WTC11 (cell line): ENCODE measurements at regions not wholly inside any gene's neighbourhood (a gene's known extent, or its start where the extent isn't known, plus 50 kb on each side); places are given as distances from the start of the nearest gene placed in this dataset.

Experiments
- ATAC-seq: fragments of 200-7000 bp; cut with Tn5 transposase; 2 replicates; pipeline ENCODE4 v1.10.0; 2021; ENCODE audit warnings: mild to moderate bottlenecking, moderate library complexity
- CTCF ChIA-PET: fragments of 300-600 bp; sonication (Branson Sonifier 250); formaldehyde crosslinking; loops from one replicate; lab custom pipeline; 2021; ENCODE audit warnings: antibody characterized with exemption; lab: Charles Lee
- POLR2A ChIA-PET: fragments of 350-600 bp; sonication (Branson Sonifier 250); formaldehyde crosslinking; loops from one replicate; lab custom pipeline; 2021; ENCODE audit warnings: antibody characterized with exemption; lab: Charles Lee
- DNase-seq: peaks from one replicate; pipeline ENCODE4 v3.0.0; 2021; ENCODE audit warnings: low spot score
- H3K27ac Mint-ChIP-seq: 2 replicates; pipeline ENCODE4 v1.8.0; 2021; ENCODE audit warnings: mixed read lengths
- H3K27me3 Mint-ChIP-seq: 2 replicates; pipeline ENCODE4 v1.8.0; 2021; ENCODE audit warnings: low read depth, mild to moderate bottlenecking, moderate library complexity, mixed read lengths
- H3K36me3 Mint-ChIP-seq: 2 replicates; pipeline ENCODE4 v1.8.0; 2021; ENCODE audit warnings: mixed read lengths
- H3K4me1 Mint-ChIP-seq: 2 replicates; pipeline ENCODE4 v1.8.0; 2022; ENCODE audit warnings: mixed read lengths
- H3K4me3 Mint-ChIP-seq: 2 replicates; pipeline ENCODE4 v1.8.0; 2021; ENCODE audit warnings: mild to moderate bottlenecking, moderate library complexity, mixed read lengths
- H3K9me3 Mint-ChIP-seq: 2 replicates; pipeline ENCODE4 v1.8.0; 2021; ENCODE audit warnings: mixed read lengths
- CTCF ChIP-seq: fragments of 200-600 bp; IDR thresholded peaks from 2 replicates; pipeline ENCODE4 v1.8.0; 2022; ENCODE audit warnings: antibody characterized with exemption
- ETV6 ChIP-seq: sonication (generic); formaldehyde crosslinking; IDR thresholded peaks from 2 replicates; pipeline ENCODE4 v1.8.1; 2022; ENCODE audit warnings: mild to moderate bottlenecking, missing genetic modification reagents
- FOXK1 ChIP-seq: sonication (generic); formaldehyde crosslinking; IDR thresholded peaks from 2 replicates; pipeline ENCODE4 v1.8.0; 2022; ENCODE audit warnings: mild to moderate bottlenecking, moderate library complexity, missing genetic modification reagents
- FOXP1 ChIP-seq: sonication (generic); formaldehyde crosslinking; IDR thresholded peaks from 2 replicates; pipeline ENCODE4 v1.8.0; 2022; ENCODE audit warnings: missing genetic modification reagents, mild to moderate bottlenecking, moderate library complexity, borderline replicate concordance
- GABPB1 ChIP-seq: sonication (generic); formaldehyde crosslinking; IDR thresholded peaks from 2 replicates; pipeline ENCODE4 v1.8.1; 2023; ENCODE audit warnings: mild to moderate bottlenecking, missing genetic modification reagents
- GRHL2 ChIP-seq: fragments of 250-450 bp; sonication (Bioruptor Pico); IDR thresholded peaks from 2 replicates; pipeline ENCODE4 v1.8.0; 2022; ENCODE audit warnings: mild to moderate bottlenecking, moderate library complexity; ENCODE audit not compliant: insufficient replicate concordance, severe bottlenecking
- GTF2I ChIP-seq: fragments of 250-450 bp; sonication (Bioruptor Pico); conservative IDR thresholded peaks from 2 replicates; pipeline ENCODE4 v1.4.0; 2021; ENCODE audit warnings: mild to moderate bottlenecking
- IRF2 ChIP-seq: sonication (generic); formaldehyde crosslinking; IDR thresholded peaks from 2 replicates; pipeline ENCODE4 v1.8.0; 2022; ENCODE audit warnings: low read depth, missing genetic modification reagents, borderline replicate concordance
- JAZF1 ChIP-seq: fragments of 250-450 bp; sonication (Bioruptor Pico); IDR thresholded peaks from 2 replicates; pipeline ENCODE4 v1.9.0; 2021; ENCODE audit warnings: moderate library complexity, mild to moderate bottlenecking, inconsistent platforms
- NFE2L1 ChIP-seq: sonication (generic); formaldehyde crosslinking; IDR thresholded peaks from 2 replicates; pipeline ENCODE4 v1.8.1; 2023; ENCODE audit warnings: missing genetic modification reagents
- NR1H2 ChIP-seq: sonication (generic); formaldehyde crosslinking; IDR thresholded peaks from 2 replicates; pipeline ENCODE4 v1.9.0; 2021; ENCODE audit warnings: mild to moderate bottlenecking, moderate library complexity, missing genetic modification reagents
- PRDM15 ChIP-seq: sonication (generic); formaldehyde crosslinking; IDR thresholded peaks from 2 replicates; pipeline ENCODE4 v1.8.0; 2022; ENCODE audit warnings: missing genetic modification reagents
- PRRX2 ChIP-seq: fragments of 250-450 bp; sonication (Bioruptor Pico); IDR thresholded peaks from 2 replicates; pipeline ENCODE4 v1.8.0; 2021; ENCODE audit warnings: mild to moderate bottlenecking
- RELA ChIP-seq: sonication (generic); formaldehyde crosslinking; IDR thresholded peaks from 2 replicates; pipeline ENCODE4 v1.8.1; 2022; ENCODE audit warnings: missing genetic modification reagents, mild to moderate bottlenecking, borderline replicate concordance
- SMAD3 ChIP-seq: sonication (generic); formaldehyde crosslinking; IDR thresholded peaks from 2 replicates; pipeline ENCODE4 v1.8.0; 2022; ENCODE audit warnings: missing genetic modification reagents, mild to moderate bottlenecking, borderline replicate concordance
- SMAD4 ChIP-seq: sonication (generic); formaldehyde crosslinking; IDR thresholded peaks from 2 replicates; pipeline ENCODE4 v1.8.0; 2022; ENCODE audit warnings: mild to moderate bottlenecking, missing genetic modification reagents
- TEAD4 ChIP-seq: sonication (generic); formaldehyde crosslinking; IDR thresholded peaks from 2 replicates; pipeline ENCODE4 v1.8.0; 2022; ENCODE audit warnings: mild to moderate bottlenecking, missing genetic modification reagents
- USF1 ChIP-seq: sonication (generic); formaldehyde crosslinking; IDR thresholded peaks from 2 replicates; pipeline ENCODE4 v1.8.0; 2022; ENCODE audit warnings: mild to moderate bottlenecking, missing genetic modification reagents
- ZNF121 ChIP-seq: sonication (generic); formaldehyde crosslinking; IDR thresholded peaks from 2 replicates; pipeline ENCODE4 v1.8.0; 2023; ENCODE audit warnings: missing genetic modification reagents
- ZNF138 ChIP-seq: sonication (generic); formaldehyde crosslinking; conservative IDR thresholded peaks from 2 replicates; pipeline ENCODE4 v1.8.1; 2022; ENCODE audit warnings: mild to moderate bottlenecking, moderate library complexity, missing genetic modification reagents
- ZNF281 ChIP-seq: sonication (generic); formaldehyde crosslinking; IDR thresholded peaks from 2 replicates; pipeline ENCODE4 v1.8.0; 2023; ENCODE audit warnings: mild to moderate bottlenecking, missing genetic modification reagents
- ZNF317 ChIP-seq: sonication (generic); formaldehyde crosslinking; IDR thresholded peaks from 2 replicates; pipeline ENCODE4 v1.8.1; 2023; ENCODE audit warnings: low read depth, mild to moderate bottlenecking, moderate library complexity, missing genetic modification reagents, borderline replicate concordance
- ZNF416 ChIP-seq: fragments of 250-450 bp; sonication (Bioruptor Pico); IDR thresholded peaks from 2 replicates; pipeline ENCODE4 v1.9.0; 2021; ENCODE audit warnings: mild to moderate bottlenecking, inconsistent platforms

GRCh38 chr7:155981703-155982102 is 169.4 kb upstream of the SHH start:
- Mint-ChIP-seq H3K27me3 (no peaks in the 10 kb centered on the region; the same call in none of the 2 replicates), H3K4me3 (no peak overlapping the region), H3K9me3 (peaks cover 51% of the 10 kb centered on the region), H3K4me1 (no peaks in the 10 kb centered on the region), H3K36me3 (peaks cover 20% of the 10 kb centered on the region), H3K27ac (no peak overlapping the region)
- ATAC-seq (no peak), DNase-seq (no peak)
- TF ChIP-seq ZNF281 (no peak), IRF2 (CRISPR knock-in tag) (no peak), ETV6 (CRISPR knock-in tag) (no peak)
- POLR2A ChIA-PET = no interaction called here
- CTCF ChIA-PET = no interaction called here

- H3K4me1 Mint-ChIP-seq = no peaks in the 10 kb centered on the region
- TF ChIP-seq ZNF121 (CRISPR knock-in tag) (no peak), PRDM15 (no peak), ETV6 (CRISPR knock-in tag) (no peak), JAZF1 (no peak), FOXP1 (CRISPR knock-in tag) (no peak), GTF2I (no peak), RELA (CRISPR knock-in tag) (no peak), FOXK1 (CRISPR knock-in tag) (no peak), SMAD3 (no peak), NFE2L1 (CRISPR knock-in tag) (no peak), SMAD4 (CRISPR knock-in tag) (no peak), USF1 (CRISPR knock-in tag) (no peak), NR1H2 (CRISPR knock-in tag) (no peak), ZNF416 (CRISPR knock-in tag) (no peak), GABPB1 (no peak), TEAD4 (CRISPR knock-in tag) (no peak), ZNF317 (CRISPR knock-in tag) (no peak)
- TF ChIP-seq, all 79 proteins: peak for 0
- H3K27ac Mint-ChIP-seq = no peak overlapping the region
- no peak for DNase-seq
- peaks cover 48% of the 10 kb centered on the region for H3K9me3 Mint-ChIP-seq
- H3K4me3 Mint-ChIP-seq = no peak overlapping the region
- no peak for ATAC-seq
- ChIA-PET POLR2A (no interaction called here), CTCF (no interaction called here)
- H3K36me3 Mint-ChIP-seq = peaks cover 20% of the 10 kb centered on the region
- no peaks in the 10 kb centered on the region; the same call in 1 of the 2 replicates for H3K27me3 Mint-ChIP-seq
Observed at GRCh38 chr7:155980841-155981240, 168.6 kb upstream of the SHH start.

GRCh38 chr7:155979994-155980393 is 167.7 kb upstream of the SHH start:
- no peak for DNase-seq
- no peak for ATAC-seq
- peaks cover 53% of the 10 kb centered on the region for H3K9me3 Mint-ChIP-seq
- H3K36me3 Mint-ChIP-seq = peaks cover 24% of the 10 kb centered on the region
- TF ChIP-seq ZNF138 (CRISPR knock-in tag) = no peak
- no peak for TF ChIP-seq PRRX2 (CRISPR knock-in tag)
- no peak for TF ChIP-seq ETV6 (CRISPR knock-in tag)
- no peak for TF ChIP-seq GRHL2 (CRISPR knock-in tag)
- no peak for TF ChIP-seq CTCF
- H3K4me3 Mint-ChIP-seq = no peak overlapping the region
- no peaks in the 10 kb centered on the region for H3K4me1 Mint-ChIP-seq
- ChIA-PET CTCF (no interaction called here), POLR2A (no interaction called here)
- no peak overlapping the region for H3K27ac Mint-ChIP-seq
- H3K27me3 Mint-ChIP-seq = no peaks in the 10 kb centered on the region; the same call in 1 of the 2 replicates
